ENCODE measurements at regions not wholly inside any gene's neighbourhood (a gene's known extent, or its start where the extent isn't known, plus 50 kb on each side); places are given as distances from the start of the nearest gene placed in this dataset.

DNA sequence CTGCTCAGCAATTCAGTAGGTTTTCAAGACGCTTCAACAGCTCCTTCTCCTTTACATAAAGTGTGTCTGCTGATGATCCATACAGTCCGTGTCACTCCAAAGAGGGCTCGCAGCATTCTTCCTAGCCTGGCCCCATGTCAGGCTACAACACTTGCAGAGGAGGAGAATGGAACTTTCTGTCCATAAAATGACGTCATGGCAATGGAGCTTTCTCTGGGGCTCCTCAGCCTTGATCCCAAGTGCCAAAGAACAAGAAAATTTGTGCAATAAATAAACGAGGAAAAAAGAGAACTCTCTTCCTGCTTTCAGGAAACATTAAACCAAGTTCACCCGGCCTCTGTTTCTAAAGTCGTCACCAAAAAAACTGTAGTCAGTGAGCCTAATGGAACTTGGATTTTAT is 199.5 kb upstream of the MEIS1 start:
- no peak overlapping the region for H3K27ac ChIP-seq (ENCODE audit: low read depth, low read length)
- H3K4me2 ChIP-seq (ENCODE audit: low read depth, low read length, poor library complexity, severe bottlenecking): no peak overlapping the region
- no peaks in the 10 kb centered on the region for H3K79me2 ChIP-seq (ENCODE audit: insufficient read depth, low read length)
- no peak overlapping the region for H2AFZ ChIP-seq (ENCODE audit: low read depth, low read length, severe bottlenecking)
- H3F3A ChIP-seq (ENCODE audit: insufficient read depth): no peaks in the 10 kb centered on the region
- no peak overlapping the region for H3K4me3 ChIP-seq (ENCODE audit: insufficient read depth, low read length, poor library complexity, severe bottlenecking)
- no peaks in the 10 kb centered on the region for H4K20me1 ChIP-seq (ENCODE audit: low read depth, low read length)
- no peak overlapping the region for H3K9ac ChIP-seq (ENCODE audit: low read length)
- no peaks in the 10 kb centered on the region for H3K27me3 ChIP-seq (ENCODE audit: low read length)
- H3K9me2 ChIP-seq (replicated peaks; ENCODE audit: insufficient read depth, low read length): no peaks in the 10 kb centered on the region
- no peak for TF ChIP-seq EZH2phosphoT487 (conservative IDR thresholded peaks at IDR 0.05; ENCODE audit: low read length)
- TF ChIP-seq, protein P1, sequence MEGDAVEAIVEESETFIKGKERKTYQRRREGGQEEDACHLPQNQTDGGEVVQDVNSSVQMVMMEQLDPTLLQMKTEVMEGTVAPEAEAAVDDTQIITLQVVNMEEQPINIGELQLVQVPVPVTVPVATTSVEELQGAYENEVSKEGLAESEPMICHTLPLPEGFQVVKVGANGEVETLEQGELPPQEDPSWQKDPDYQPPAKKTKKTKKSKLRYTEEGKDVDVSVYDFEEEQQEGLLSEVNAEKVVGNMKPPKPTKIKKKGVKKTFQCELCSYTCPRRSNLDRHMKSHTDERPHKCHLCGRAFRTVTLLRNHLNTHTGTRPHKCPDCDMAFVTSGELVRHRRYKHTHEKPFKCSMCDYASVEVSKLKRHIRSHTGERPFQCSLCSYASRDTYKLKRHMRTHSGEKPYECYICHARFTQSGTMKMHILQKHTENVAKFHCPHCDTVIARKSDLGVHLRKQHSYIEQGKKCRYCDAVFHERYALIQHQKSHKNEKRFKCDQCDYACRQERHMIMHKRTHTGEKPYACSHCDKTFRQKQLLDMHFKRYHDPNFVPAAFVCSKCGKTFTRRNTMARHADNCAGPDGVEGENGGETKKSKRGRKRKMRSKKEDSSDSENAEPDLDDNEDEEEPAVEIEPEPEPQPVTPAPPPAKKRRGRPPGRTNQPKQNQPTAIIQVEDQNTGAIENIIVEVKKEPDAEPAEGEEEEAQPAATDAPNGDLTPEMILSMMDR (IDR thresholded peaks at IDR 0.05; ENCODE audit: insufficient read depth, low read length, poor library complexity, severe bottlenecking): no peak
- H3K9me3 ChIP-seq (ENCODE audit: insufficient read depth, low read length): no peaks in the 10 kb centered on the region
- H3K36me3 ChIP-seq (ENCODE audit: low read length): no peaks in the 10 kb centered on the region

DNA sequence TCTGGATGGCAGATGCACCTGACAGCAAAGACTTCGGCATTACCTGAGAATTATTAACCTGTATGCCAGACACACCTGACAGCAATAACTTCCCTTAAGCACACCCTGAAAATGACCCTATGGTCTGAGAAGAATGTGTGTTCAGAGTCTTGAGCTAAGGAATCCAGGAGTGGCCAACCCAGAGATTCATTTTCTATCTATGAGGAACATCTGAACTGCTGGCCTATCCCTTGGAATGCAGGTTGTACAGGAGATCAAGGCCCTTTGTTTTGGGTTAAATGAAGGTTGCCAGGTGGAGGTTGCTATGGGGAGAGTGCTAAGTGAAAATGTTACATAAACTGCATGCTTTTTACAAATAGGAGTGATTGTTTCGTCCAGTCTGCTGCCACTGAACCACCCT is 200.9 kb upstream of the MEIS1 start:
- Histone ChIP-seq H3K27me3 (ENCODE audit: low read length) (no peaks in the 10 kb centered on the region), H3K9me3 (ENCODE audit: insufficient read depth, low read length) (no peaks in the 10 kb centered on the region), H2AFZ (ENCODE audit: low read depth, low read length, severe bottlenecking) (no peak overlapping the region), H3K79me2 (ENCODE audit: insufficient read depth, low read length) (no peaks in the 10 kb centered on the region), H3K27ac (ENCODE audit: low read depth, low read length) (no peak overlapping the region), H3K36me3 (ENCODE audit: low read length) (no peaks in the 10 kb centered on the region), H3K4me3 (ENCODE audit: insufficient read depth, low read length, poor library complexity, severe bottlenecking) (no peak overlapping the region), H3K4me2 (ENCODE audit: low read depth, low read length, poor library complexity, severe bottlenecking) (no peak overlapping the region), H3K9me2 (replicated peaks; ENCODE audit: insufficient read depth, low read length) (no peaks in the 10 kb centered on the region), H3K9ac (ENCODE audit: low read length) (no peak overlapping the region), H3F3A (ENCODE audit: insufficient read depth) (no peaks in the 10 kb centered on the region), H4K20me1 (ENCODE audit: low read depth, low read length) (no peaks in the 10 kb centered on the region)
- TF ChIP-seq, protein P1 (IDR thresholded peaks at IDR 0.05; ENCODE audit: insufficient read depth, low read length, poor library complexity, severe bottlenecking): no peak
- no peak for TF ChIP-seq EZH2phosphoT487 (conservative IDR thresholded peaks at IDR 0.05; ENCODE audit: low read length)

DNA sequence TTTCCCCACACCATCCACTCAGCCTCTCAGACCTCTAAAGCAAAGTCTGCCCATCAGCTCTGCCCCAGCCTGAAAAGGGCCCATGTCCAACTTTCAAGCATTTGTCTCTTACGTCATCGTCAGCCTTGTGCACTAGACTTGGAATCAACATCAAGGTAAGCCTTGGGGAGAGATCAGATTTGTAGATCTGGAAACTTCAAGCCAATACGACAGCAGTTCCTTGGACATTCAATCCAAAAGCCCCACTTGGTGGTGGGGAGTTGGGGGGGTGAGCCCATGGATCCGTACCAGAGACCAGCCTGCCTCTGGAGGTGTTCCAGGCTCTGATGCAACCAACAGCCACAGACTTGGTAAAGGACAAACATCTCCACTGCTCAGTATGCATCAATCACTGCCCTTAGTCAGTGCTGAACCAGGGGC is 206.8 kb upstream of the MEIS1 start:
- H3K9ac ChIP-seq (ENCODE audit: low read length): no peak overlapping the region
- H3K4me3 ChIP-seq (ENCODE audit: insufficient read depth, low read length, poor library complexity, severe bottlenecking): no peak overlapping the region
- H3K9me3 ChIP-seq (ENCODE audit: insufficient read depth, low read length): no peaks in the 10 kb centered on the region
- H4K20me1 ChIP-seq (ENCODE audit: low read depth, low read length): no peaks in the 10 kb centered on the region
- H3K9me2 ChIP-seq (replicated peaks; ENCODE audit: insufficient read depth, low read length): no peaks in the 10 kb centered on the region
- no peak for TF ChIP-seq EZH2phosphoT487 (conservative IDR thresholded peaks at IDR 0.05; ENCODE audit: low read length)
- TF ChIP-seq, protein P1 (IDR thresholded peaks at IDR 0.05; ENCODE audit: insufficient read depth, low read length, poor library complexity, severe bottlenecking): no peak
- H3F3A ChIP-seq (ENCODE audit: insufficient read depth): no peaks in the 10 kb centered on the region
- H2AFZ ChIP-seq (ENCODE audit: low read depth, low read length, severe bottlenecking): no peak overlapping the region
- H3K27me3 ChIP-seq (ENCODE audit: low read length): no peaks in the 10 kb centered on the region
- no peak overlapping the region for H3K4me2 ChIP-seq (ENCODE audit: low read depth, low read length, poor library complexity, severe bottlenecking)
- H3K79me2 ChIP-seq (ENCODE audit: insufficient read depth, low read length): no peaks in the 10 kb centered on the region
- H3K27ac ChIP-seq (ENCODE audit: low read depth, low read length): no peak overlapping the region
- H3K36me3 ChIP-seq (ENCODE audit: low read length): no peaks in the 10 kb centered on the region
